ENCODE measurements at regions not wholly inside any gene's neighbourhood (a gene's known extent, or its start where the extent isn't known, plus 50 kb on each side); places are given as distances from the start of the nearest gene placed in this dataset.
A peak's percentile ranks its signal among the peaks of the same experiment; 100 is the strongest.

DNA sequence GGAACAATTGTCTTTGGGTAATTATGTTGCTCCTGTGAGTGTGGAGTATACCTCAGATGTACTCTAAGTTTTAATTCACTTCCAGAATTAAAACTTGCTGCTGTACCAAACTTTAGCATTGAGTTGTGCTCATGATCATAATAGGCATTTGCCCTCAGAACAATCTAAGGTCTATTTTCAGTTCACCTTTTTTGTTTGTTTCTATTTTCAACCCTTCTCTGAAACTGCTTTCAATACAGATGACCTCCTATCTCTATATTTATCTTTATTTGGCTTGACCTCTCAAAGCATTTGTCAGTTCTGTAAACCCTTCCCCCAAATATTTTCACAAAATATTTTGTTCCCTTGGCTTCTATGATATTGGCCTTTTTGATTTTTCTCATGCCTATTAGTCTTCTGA, 873.0 kb downstream of the OLFM4 start:
- Histone ChIP-seq H4K20me1 (ENCODE audit: insufficient read depth, low read length) (no peaks in the 10 kb centered on the region), H3K36me3 (ENCODE audit: insufficient read depth, low read length) (no peaks in the 10 kb centered on the region), H3K4me2 (ENCODE audit: insufficient read depth, low read length) (no peak overlapping the region), H3K27me3 (ENCODE audit: insufficient read depth, low read length) (no peaks in the 10 kb centered on the region), H3K79me2 (ENCODE audit: insufficient read depth, low read length) (no peaks in the 10 kb centered on the region), H3K9me3 (ENCODE audit: low read depth, low read length) (no peaks in the 10 kb centered on the region), H3K4me1 (ENCODE audit: insufficient read depth, low read length) (no peaks in the 10 kb centered on the region), H3K4me3 (ENCODE audit: insufficient read depth, low read length) (no peak overlapping the region), H3K27ac (ENCODE audit: low read depth, low read length) (no peak overlapping the region), H2AFZ (ENCODE audit: low read length) (no peak overlapping the region)
- DNase-seq (ENCODE audit: insufficient read length, low spot score, missing footprints) = no peak
- no peak for TF ChIP-seq CTCF (IDR thresholded peaks at IDR 0.05; ENCODE audit: extremely low read depth, low read depth, low read length)

DNA sequence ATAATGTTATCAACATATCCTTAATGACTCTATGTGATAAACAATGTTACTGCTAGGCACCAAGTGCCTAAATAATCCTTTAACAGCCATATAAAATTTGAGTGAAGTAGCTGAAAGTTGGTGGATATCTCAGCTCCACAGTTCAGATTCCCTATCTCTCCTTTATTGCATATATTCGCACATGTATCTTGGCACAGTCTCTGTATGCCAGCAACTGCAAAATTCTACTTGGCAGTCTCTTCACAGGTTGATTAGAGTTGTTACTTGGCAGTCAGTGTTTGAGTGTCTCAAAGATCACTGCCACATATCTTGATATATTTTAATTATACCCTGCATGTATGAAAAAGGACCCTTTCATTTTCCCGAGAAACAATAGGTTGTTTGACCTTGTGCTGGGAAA, 879.3 kb downstream of the OLFM4 start:
- no peak overlapping the region for H3K4me2 ChIP-seq (ENCODE audit: insufficient read depth, low read length)
- no peaks in the 10 kb centered on the region for H4K20me1 ChIP-seq (ENCODE audit: insufficient read depth, low read length)

GRCh38 chr13:53920916-53921315, 892.3 kb downstream of the OLFM4 start:
- Histone ChIP-seq H3K4me3 (ENCODE audit: insufficient read depth, low read length) (no peak overlapping the region), H3K4me1 (ENCODE audit: insufficient read depth, low read length) (no peaks in the 10 kb centered on the region), H3K27me3 (ENCODE audit: insufficient read depth, low read length) (no peaks in the 10 kb centered on the region), H3K36me3 (ENCODE audit: insufficient read depth, low read length) (no peaks in the 10 kb centered on the region), H3K27ac (ENCODE audit: low read depth, low read length) (no peak overlapping the region), H3K4me2 (ENCODE audit: insufficient read depth, low read length) (no peak overlapping the region), H4K20me1 (ENCODE audit: insufficient read depth, low read length) (no peaks in the 10 kb centered on the region), H3K79me2 (ENCODE audit: insufficient read depth, low read length) (no peaks in the 10 kb centered on the region), H3K9me3 (ENCODE audit: low read depth, low read length) (no peaks in the 10 kb centered on the region), H2AFZ (ENCODE audit: low read length) (no peak overlapping the region)
- peak; percentile 3 for DNase-seq (ENCODE audit: insufficient read length, low spot score, missing footprints)
- TF ChIP-seq CTCF (IDR thresholded peaks at IDR 0.05; ENCODE audit: extremely low read depth, low read depth, low read length) = no peak

More for the DNA sequence above, 879.3 kb downstream of the OLFM4 start:
- H3K4me3 ChIP-seq (ENCODE audit: insufficient read depth, low read length) = no peak overlapping the region
- H2AFZ ChIP-seq (ENCODE audit: low read length) = no peak overlapping the region
- H3K27me3 ChIP-seq (ENCODE audit: insufficient read depth, low read length) = no peaks in the 10 kb centered on the region
- no peaks in the 10 kb centered on the region for H3K79me2 ChIP-seq (ENCODE audit: insufficient read depth, low read length)
- no peaks in the 10 kb centered on the region for H3K36me3 ChIP-seq (ENCODE audit: insufficient read depth, low read length)
- no peak for TF ChIP-seq CTCF (IDR thresholded peaks at IDR 0.05; ENCODE audit: extremely low read depth, low read depth, low read length)
- no peaks in the 10 kb centered on the region for H3K4me1 ChIP-seq (ENCODE audit: insufficient read depth, low read length)
- no peak for DNase-seq (ENCODE audit: insufficient read length, low spot score, missing footprints)
- H3K27ac ChIP-seq (ENCODE audit: low read depth, low read length) = no peak overlapping the region
- H3K9me3 ChIP-seq (ENCODE audit: low read depth, low read length) = peaks cover 5% of the 10 kb centered on the region

GRCh38 chr13:53921473-53921872, 892.9 kb downstream of the OLFM4 start:
- no peaks in the 10 kb centered on the region for H3K4me1 ChIP-seq (ENCODE audit: insufficient read depth, low read length)
- no peaks in the 10 kb centered on the region for H3K36me3 ChIP-seq (ENCODE audit: insufficient read depth, low read length)
- no peak overlapping the region for H3K4me2 ChIP-seq (ENCODE audit: insufficient read depth, low read length)
- H3K27ac ChIP-seq (ENCODE audit: low read depth, low read length) = no peak overlapping the region
- DNase-seq (ENCODE audit: insufficient read length, low spot score, missing footprints) = no peak
- H2AFZ ChIP-seq (ENCODE audit: low read length) = no peak overlapping the region
- no peak overlapping the region for H3K4me3 ChIP-seq (ENCODE audit: insufficient read depth, low read length)
- H4K20me1 ChIP-seq (ENCODE audit: insufficient read depth, low read length) = no peaks in the 10 kb centered on the region
- no peak for TF ChIP-seq CTCF (IDR thresholded peaks at IDR 0.05; ENCODE audit: extremely low read depth, low read depth, low read length)
- H3K79me2 ChIP-seq (ENCODE audit: insufficient read depth, low read length) = no peaks in the 10 kb centered on the region
- no peaks in the 10 kb centered on the region for H3K27me3 ChIP-seq (ENCODE audit: insufficient read depth, low read length)
- H3K9me3 ChIP-seq (ENCODE audit: low read depth, low read length) = no peaks in the 10 kb centered on the region
